SH-SY5Y (cell line): ENCODE measurements at regions not wholly inside any gene's neighbourhood (a gene's known extent, or its start where the extent isn't known, plus 50 kb on each side); places are given as distances from the start of the nearest gene placed in this dataset.

ENCODE experiments used
- GATA2 ChIP-seq: IDR thresholded peaks from 2 replicates; pipeline ENCODE4 v1.6.1; 2011; ENCODE audit warnings: mild to moderate bottlenecking, low read depth, low read length
- GATA3 ChIP-seq: IDR thresholded peaks from 2 replicates; pipeline ENCODE4 v1.6.1; 2011; ENCODE audit warnings: low read depth, mild to moderate bottlenecking, low read length, moderate library complexity

GRCh38 chr18:64791236-64791635 is 642.3 kb upstream of the LINC00305 start:
- no peak for TF ChIP-seq GATA2
- TF ChIP-seq GATA3: no peak
